Endothelial cell of umbilical vein (primary cell): ENCODE measurements at regions not wholly inside any gene's neighbourhood (a gene's known extent, or its start where the extent isn't known, plus 50 kb on each side); places are given as distances from the start of the nearest gene placed in this dataset.

Experiments
- BruUV-seq: library from RNA; stranded (reverse); fragments of 400-500 nt; replicated peaks from 2 replicates; lab custom pipeline; 2021; lab: Mats Ljungman, UMichigan
- CTCF ChIA-PET: fragments of 300-600, 350-600 bp; sonication (Branson Sonifier 250); formaldehyde crosslinking; loops from one replicate; lab custom pipeline; 2021; ENCODE audit warnings: antibody characterized with exemption, inconsistent platforms; lab: Charles Lee
- POLR2A ChIA-PET: fragments of 300-600, 350-600 bp; sonication (Branson Sonifier 250); formaldehyde crosslinking; loops from one replicate; lab custom pipeline; 2021; ENCODE audit warnings: antibody characterized with exemption, inconsistent platforms; lab: Charles Lee
- DNase-seq: peaks from one replicate; pipeline ENCODE4 v3.0.0-alpha.2; 2011; ENCODE audit warnings: low read depth, low spot score
- FAIRE-seq: peaks from 2 replicates; lab custom pipeline; 2011; peaks lifted over from hg19 to GRCh38; lab: Jason Lieb, UNC
- H2AFZ ChIP-seq: 2 replicates; pipeline ENCODE4 v1.6.0; 2012; ENCODE audit warnings: low read depth, low read length, control low read depth, inconsistent platforms
- H3K27ac ChIP-seq: 2 replicates; pipeline ENCODE4 v1.5.1; 2011; ENCODE audit warnings: low read depth, mild to moderate bottlenecking, control low read depth, low read length, moderate library complexity; ENCODE audit not compliant: insufficient read depth
- H3K27me3 ChIP-seq, 2 experiments: 2 replicates each; pipeline versions ENCODE4 v1.6.0 to v1.6.1; 2011; ENCODE audit warnings: low read length in 2 of 2, mixed read lengths in 1 of 2; ENCODE audit not compliant: control insufficient read depth in 2 of 2, insufficient read depth in 2 of 2
- H3K36me3 ChIP-seq, 2 experiments: 2 replicates in 1 of 2; 3 replicates in 1 of 2; pipeline ENCODE4 v1.5.1; 2011; ENCODE audit warnings: low read length in 2 of 2, mild to moderate bottlenecking in 1 of 2, moderate library complexity in 1 of 2; ENCODE audit not compliant: control insufficient read depth in 2 of 2, insufficient read depth in 2 of 2; ENCODE audit errors: extremely low read depth in 1 of 2
- H3K4me1 ChIP-seq: 3 replicates; pipeline ENCODE4 v1.5.1; 2011; ENCODE audit warnings: mild to moderate bottlenecking, low read length; ENCODE audit not compliant: control insufficient read depth, insufficient read depth; ENCODE audit errors: extremely low read depth
- H3K4me2 ChIP-seq: 2 replicates; pipeline ENCODE4 v1.6.1; 2011; ENCODE audit warnings: low read length, control low read depth, mixed read lengths; ENCODE audit not compliant: insufficient read depth
- H3K4me3 ChIP-seq, 3 experiments: fragments of 200-600 bp in 1 of 3; sonication (generic), shearing (Covaris generic) in 1 of 3; replicated peaks in 1 of 3; 2 replicates each; pipeline ENCODE4 v1.5.1; 2011 to 2016; ENCODE audit warnings: control low read depth in 3 of 3, low read length in 3 of 3, mild to moderate bottlenecking in 2 of 3, inconsistent platforms in 1 of 3, low read depth in 1 of 3, moderate library complexity in 1 of 3; ENCODE audit not compliant: insufficient read depth in 1 of 3
- H3K79me2 ChIP-seq: 2 replicates; pipeline ENCODE4 v1.6.0; 2012; ENCODE audit warnings: low read length, inconsistent platforms; ENCODE audit not compliant: control insufficient read depth, insufficient read depth
- H3K9ac ChIP-seq: replicated peaks from 2 replicates; pipeline ENCODE3; 2011; ENCODE audit warnings: low read length, control low read depth; ENCODE audit not compliant: insufficient read depth; ENCODE audit errors: extremely low read depth
- H3K9me1 ChIP-seq: replicated peaks from 3 replicates; pipeline ENCODE4 v1.6.0; 2011; ENCODE audit warnings: mild to moderate bottlenecking, low read length; ENCODE audit not compliant: control insufficient read depth, insufficient read depth; ENCODE audit errors: extremely low read depth
- H3K9me3 ChIP-seq: replicated peaks from 2 replicates; pipeline ENCODE4 v1.5.1; 2012; ENCODE audit warnings: low read length, inconsistent platforms; ENCODE audit not compliant: control insufficient read depth, insufficient read depth
- H4K20me1 ChIP-seq: replicated peaks from 2 replicates; pipeline ENCODE3; 2011; ENCODE audit warnings: mild to moderate bottlenecking, low read length; ENCODE audit not compliant: control insufficient read depth, insufficient read depth; ENCODE audit errors: extremely low read depth
- CTCF ChIP-seq, 2 donors: IDR thresholded peaks; 1 replicate in 1 of 2; 2 replicates in 1 of 2; pipeline ENCODE4 v1.5.1; 2011; ENCODE audit warnings: low read length in 2 of 2, mild to moderate bottlenecking in 2 of 2, moderate library complexity in 2 of 2, control low read depth in 1 of 2, inconsistent platforms in 1 of 2, low read depth in 1 of 2; ENCODE audit not compliant: insufficient read depth in 1 of 2; ENCODE audit errors: extremely low read depth in 1 of 2
- EZH2 ChIP-seq: IDR thresholded peaks from 2 replicates; pipeline ENCODE4 v1.6.1; 2012; ENCODE audit warnings: borderline replicate concordance, low read depth, mild to moderate bottlenecking, moderate library complexity, low read length, inconsistent platforms; ENCODE audit not compliant: severe bottlenecking
- FOS ChIP-seq: IDR thresholded peaks from 2 replicates; pipeline ENCODE4 v1.6.1; 2011; ENCODE audit warnings: mild to moderate bottlenecking, low read length, moderate library complexity, borderline replicate concordance; ENCODE audit not compliant: insufficient read depth
- GATA2 ChIP-seq: IDR thresholded peaks from 2 replicates; pipeline ENCODE4 v1.7.0; 2011; ENCODE audit warnings: low read depth, mild to moderate bottlenecking, moderate library complexity, mixed read lengths, low read length; ENCODE audit not compliant: insufficient read length, insufficient read depth
- JUN ChIP-seq: IDR thresholded peaks from 2 replicates; pipeline ENCODE4 v1.6.1; 2011; ENCODE audit warnings: borderline replicate concordance, low read depth; ENCODE audit not compliant: insufficient read length, insufficient read depth
- MAX ChIP-seq: IDR thresholded peaks from 2 replicates; pipeline ENCODE4 v1.6.1; 2011; ENCODE audit not compliant: insufficient read depth, insufficient read length
- MYC ChIP-seq: IDR thresholded peaks from one replicate; pipeline ENCODE4 v1.6.1; 2011; ENCODE audit warnings: mild to moderate bottlenecking, low read depth, low read length
- POLR2A ChIP-seq: IDR thresholded peaks from 2 replicates; pipeline ENCODE4 v1.6.1; 2012; ENCODE audit warnings: low read depth, mild to moderate bottlenecking, control low read depth, low read length
- POLR2AphosphoS5 ChIP-seq: IDR thresholded peaks from 2 replicates; pipeline ENCODE4 v1.6.1; 2012; ENCODE audit warnings: low read depth, mild to moderate bottlenecking, control low read depth, low read length, moderate library complexity; ENCODE audit not compliant: insufficient read depth
- dilution Hi-C: fragments of 300-500 bp; cut with MboI; formaldehyde crosslinking; loops from one replicate; pipeline ENCODE4 v1.15.0; 2019; ENCODE audit warnings: low sequenced_read_pairs; ENCODE audit not compliant: extremely low pct_ligation_motif_present
- intact Hi-C: fragments of 100-400 bp; cut with micrococcal nuclease; formaldehyde crosslinking; loops from one replicate; pipeline ENCODE4 v1.10.0; 2022

GRCh38 chr2:223396993-223397392, 205.2 kb downstream of the SCG2 start:
- BruUV-seq, result no TSS peak
- H3K4me2 ChIP-seq, result no peak overlapping the region
- no peaks in the 10 kb centered on the region for H3K79me2 ChIP-seq
- dilution Hi-C loops, result no loop called here
- CTCF ChIA-PET, result no interaction called here
- H3K4me3 ChIP-seq, result no peak overlapping the region
- no peak overlapping the region for H2AFZ ChIP-seq
- no peaks in the 10 kb centered on the region for H3K9me3 ChIP-seq
- no peak for FAIRE-seq
- intact Hi-C loops, result no loop called here
- no peak for TF ChIP-seq FOS
- no peak for TF ChIP-seq MAX
- no peak for TF ChIP-seq POLR2AphosphoS5
- no peak for TF ChIP-seq CTCF (IDR thresholded peaks at IDR 0.05; ENCODE audit: extremely low read depth in 1 of 2, insufficient read depth in 1 of 2, low read depth in 1 of 2, low read length in 2 of 2)
- TF ChIP-seq POLR2A, result no peak
- TF ChIP-seq JUN, result no peak
- TF ChIP-seq MYC, result no peak
- no peak for TF ChIP-seq EZH2
- no peak for TF ChIP-seq GATA2
- H3K4me1 ChIP-seq, result no peaks in the 10 kb centered on the region
- H3K27ac ChIP-seq, result no peak overlapping the region
- H3K36me3 ChIP-seq, result no peaks in the 10 kb centered on the region
- no peaks in the 10 kb centered on the region for H3K9me1 ChIP-seq
- DNase-seq, result no peak
- no peaks in the 10 kb centered on the region for H3K27me3 ChIP-seq
- H4K20me1 ChIP-seq, result no peaks in the 10 kb centered on the region
- POLR2A ChIA-PET, result no interaction called here
- no peak overlapping the region for H3K9ac ChIP-seq
